HepG2 (cell line): ENCODE measurements at regions not wholly inside any gene's neighbourhood (a gene's known extent, or its start where the extent isn't known, plus 50 kb on each side); places are given as distances from the start of the nearest gene placed in this dataset.

Experiments
- KDM4B ChIP-seq: sonication (generic); formaldehyde crosslinking; IDR thresholded peaks from 2 replicates; pipeline ENCODE4 v1.4.0; 2020; ENCODE audit warnings: missing genetic modification reagents
- MEF2D ChIP-seq: sonication (generic); formaldehyde crosslinking; IDR thresholded peaks from 2 replicates; pipeline ENCODE4 v1.5.1; 2020; ENCODE audit warnings: mild to moderate bottlenecking, missing genetic modification reagents
- POLR2AphosphoS5 ChIP-seq: IDR thresholded peaks from 2 replicates; pipeline ENCODE4 v1.6.1; 2012; ENCODE audit warnings: low read depth, low read length
- RARA ChIP-seq: IDR thresholded peaks from 2 replicates; pipeline ENCODE4 v1.6.1; 2016; ENCODE audit warnings: missing genetic modification reagents, missing compliant biosample characterization
- TEAD3 ChIP-seq: optimal IDR thresholded peaks from 2 replicates; pipeline ENCODE3; 2016; ENCODE audit warnings: borderline replicate concordance
- YY1 ChIP-seq: IDR thresholded peaks from 2 replicates; pipeline ENCODE4 v1.6.1; 2011; ENCODE audit warnings: low read length, low read depth, moderate library complexity, mild to moderate bottlenecking; ENCODE audit not compliant: insufficient read depth, insufficient replicate concordance
- ZNF121 ChIP-seq: sonication (generic); formaldehyde crosslinking; IDR thresholded peaks from 2 replicates; pipeline ENCODE4 v1.5.0; 2020; ENCODE audit warnings: mild to moderate bottlenecking, missing genetic modification reagents
- ZNF468 ChIP-seq: sonication (generic); formaldehyde crosslinking; IDR thresholded peaks from 2 replicates; pipeline ENCODE4 v1.8.0; 2022; ENCODE audit warnings: mild to moderate bottlenecking, moderate library complexity, missing genetic modification reagents
- ZNF660 ChIP-seq: sonication (generic); formaldehyde crosslinking; IDR thresholded peaks from 2 replicates; pipeline ENCODE4 v1.5.1; 2020; ENCODE audit warnings: mild to moderate bottlenecking, low read depth, missing genetic modification reagents, borderline replicate concordance
- ZNF781 ChIP-seq: sonication (generic); formaldehyde crosslinking; IDR thresholded peaks from 2 replicates; pipeline ENCODE4 v1.5.1; 2020; ENCODE audit warnings: borderline replicate concordance, mild to moderate bottlenecking, missing genetic modification reagents; ENCODE audit errors: not compliant biosample characterization
- TF ChIP-seq, protein P1 (sequence below): IDR thresholded peaks from 2 replicates; pipeline ENCODE4 v1.6.1; 2012; ENCODE audit warnings: inconsistent platforms
- TF ChIP-seq, protein P2 (sequence below), 2 experiments: IDR thresholded peaks; 2 replicates each; pipeline ENCODE4 v1.6.1; 2011 to 2012; ENCODE audit warnings: low read length in 2 of 2, borderline replicate concordance in 1 of 2, low read depth in 1 of 2, mild to moderate bottlenecking in 1 of 2, moderate library complexity in 1 of 2
- TF ChIP-seq, protein P3 (sequence below): sonication (generic); formaldehyde crosslinking; IDR thresholded peaks from 2 replicates; pipeline ENCODE4 v1.5.0; 2020; ENCODE audit warnings: mild to moderate bottlenecking, missing genetic modification reagents, moderate library complexity

DNA sequence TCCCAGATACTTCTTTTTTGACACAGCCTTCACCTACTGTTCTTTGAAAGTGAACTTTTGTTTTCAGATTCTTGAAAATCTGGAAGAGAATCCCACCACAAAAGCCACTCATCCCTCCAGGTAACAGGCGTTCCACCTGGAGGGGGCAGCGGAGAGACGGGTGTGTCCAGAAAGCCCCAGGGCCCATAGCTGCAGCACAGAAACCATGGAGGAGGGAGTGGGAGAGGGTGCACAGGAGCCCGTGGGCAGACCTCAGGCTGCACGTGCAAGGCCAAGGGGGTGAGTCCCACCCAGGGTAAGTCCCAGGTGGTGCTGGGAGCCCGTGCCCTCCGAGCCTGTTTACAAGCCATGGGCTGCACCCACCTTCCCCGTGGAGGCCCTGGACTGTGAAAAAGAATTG lies 86.5 kb downstream of the PSMG1 start:
- TF ChIP-seq, protein P1, sequence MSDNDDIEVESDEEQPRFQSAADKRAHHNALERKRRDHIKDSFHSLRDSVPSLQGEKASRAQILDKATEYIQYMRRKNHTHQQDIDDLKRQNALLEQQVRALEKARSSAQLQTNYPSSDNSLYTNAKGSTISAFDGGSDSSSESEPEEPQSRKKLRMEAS, result 0 out of 2 replicates have a peak, but pooled peaks have one; percentile 7
- TF ChIP-seq, protein P2, sequence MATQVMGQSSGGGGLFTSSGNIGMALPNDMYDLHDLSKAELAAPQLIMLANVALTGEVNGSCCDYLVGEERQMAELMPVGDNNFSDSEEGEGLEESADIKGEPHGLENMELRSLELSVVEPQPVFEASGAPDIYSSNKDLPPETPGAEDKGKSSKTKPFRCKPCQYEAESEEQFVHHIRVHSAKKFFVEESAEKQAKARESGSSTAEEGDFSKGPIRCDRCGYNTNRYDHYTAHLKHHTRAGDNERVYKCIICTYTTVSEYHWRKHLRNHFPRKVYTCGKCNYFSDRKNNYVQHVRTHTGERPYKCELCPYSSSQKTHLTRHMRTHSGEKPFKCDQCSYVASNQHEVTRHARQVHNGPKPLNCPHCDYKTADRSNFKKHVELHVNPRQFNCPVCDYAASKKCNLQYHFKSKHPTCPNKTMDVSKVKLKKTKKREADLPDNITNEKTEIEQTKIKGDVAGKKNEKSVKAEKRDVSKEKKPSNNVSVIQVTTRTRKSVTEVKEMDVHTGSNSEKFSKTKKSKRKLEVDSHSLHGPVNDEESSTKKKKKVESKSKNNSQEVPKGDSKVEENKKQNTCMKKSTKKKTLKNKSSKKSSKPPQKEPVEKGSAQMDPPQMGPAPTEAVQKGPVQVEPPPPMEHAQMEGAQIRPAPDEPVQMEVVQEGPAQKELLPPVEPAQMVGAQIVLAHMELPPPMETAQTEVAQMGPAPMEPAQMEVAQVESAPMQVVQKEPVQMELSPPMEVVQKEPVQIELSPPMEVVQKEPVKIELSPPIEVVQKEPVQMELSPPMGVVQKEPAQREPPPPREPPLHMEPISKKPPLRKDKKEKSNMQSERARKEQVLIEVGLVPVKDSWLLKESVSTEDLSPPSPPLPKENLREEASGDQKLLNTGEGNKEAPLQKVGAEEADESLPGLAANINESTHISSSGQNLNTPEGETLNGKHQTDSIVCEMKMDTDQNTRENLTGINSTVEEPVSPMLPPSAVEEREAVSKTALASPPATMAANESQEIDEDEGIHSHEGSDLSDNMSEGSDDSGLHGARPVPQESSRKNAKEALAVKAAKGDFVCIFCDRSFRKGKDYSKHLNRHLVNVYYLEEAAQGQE (IDR thresholded peaks at IDR 0.05; ENCODE audit: borderline replicate concordance in 1 of 2, low read depth in 1 of 2, low read length in 2 of 2), result no peak
- TF ChIP-seq TEAD3 (CRISPR knock-in tag) (no peak), POLR2AphosphoS5 (no peak), ZNF781 (CRISPR knock-in tag) (no peak), ZNF121 (CRISPR knock-in tag) (no peak), KDM4B (CRISPR knock-in tag) (no peak), YY1 (no peak), RARA (no peak), MEF2D (CRISPR knock-in tag) (no peak), ZNF468 (CRISPR knock-in tag) (no peak), ZNF660 (CRISPR knock-in tag) (no peak)
- TF ChIP-seq, protein P3, sequence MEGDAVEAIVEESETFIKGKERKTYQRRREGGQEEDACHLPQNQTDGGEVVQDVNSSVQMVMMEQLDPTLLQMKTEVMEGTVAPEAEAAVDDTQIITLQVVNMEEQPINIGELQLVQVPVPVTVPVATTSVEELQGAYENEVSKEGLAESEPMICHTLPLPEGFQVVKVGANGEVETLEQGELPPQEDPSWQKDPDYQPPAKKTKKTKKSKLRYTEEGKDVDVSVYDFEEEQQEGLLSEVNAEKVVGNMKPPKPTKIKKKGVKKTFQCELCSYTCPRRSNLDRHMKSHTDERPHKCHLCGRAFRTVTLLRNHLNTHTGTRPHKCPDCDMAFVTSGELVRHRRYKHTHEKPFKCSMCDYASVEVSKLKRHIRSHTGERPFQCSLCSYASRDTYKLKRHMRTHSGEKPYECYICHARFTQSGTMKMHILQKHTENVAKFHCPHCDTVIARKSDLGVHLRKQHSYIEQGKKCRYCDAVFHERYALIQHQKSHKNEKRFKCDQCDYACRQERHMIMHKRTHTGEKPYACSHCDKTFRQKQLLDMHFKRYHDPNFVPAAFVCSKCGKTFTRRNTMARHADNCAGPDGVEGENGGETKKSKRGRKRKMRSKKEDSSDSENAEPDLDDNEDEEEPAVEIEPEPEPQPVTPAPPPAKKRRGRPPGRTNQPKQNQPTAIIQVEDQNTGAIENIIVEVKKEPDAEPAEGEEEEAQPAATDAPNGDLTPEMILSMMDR (CRISPR knock-in tag), result peak; percentile 45
